GM23338 (cell line): ENCODE measurements at regions not wholly inside any gene's neighbourhood (a gene's known extent, or its start where the extent isn't known, plus 50 kb on each side); places are given as distances from the start of the nearest gene placed in this dataset.

Experiments
- ATAC-seq: fragments of 200-7000 bp; cut with Tn5 transposase; 3 replicates; pipeline ENCODE4 v1.9.1; 2020
- DNase-seq: peaks from one replicate; pipeline ENCODE4 v3.0.0-alpha.2; 2015; ENCODE audit warnings: low spot score
- H2AFZ ChIP-seq: fragments of 200-600 bp; sonication (generic); 2 replicates; pipeline ENCODE4 v1.8.0; 2016; ENCODE audit warnings: antibody characterized with exemption, mild to moderate bottlenecking, moderate library complexity
- H3F3A ChIP-seq: fragments of 200-600 bp; sonication (generic); replicated peaks from 2 replicates; pipeline ENCODE4 v1.8.0; 2017; ENCODE audit warnings: antibody characterized with exemption, mixed run types, low read depth
- H3K27ac ChIP-seq: fragments of 200-600 bp; sonication (generic); 2 replicates; pipeline ENCODE4 v1.6.1; 2016; ENCODE audit warnings: low read depth
- H3K27me3 ChIP-seq: fragments of 200-600 bp; sonication (generic); 2 replicates; pipeline ENCODE4 v1.8.0; 2016; ENCODE audit warnings: mild to moderate bottlenecking, mixed run types, moderate library complexity; ENCODE audit not compliant: insufficient read depth
- H3K36me3 ChIP-seq: fragments of 200-600 bp; sonication (generic); 2 replicates; pipeline ENCODE4 v1.8.0; 2016; ENCODE audit warnings: mild to moderate bottlenecking; ENCODE audit not compliant: insufficient read depth
- H3K4me1 ChIP-seq: fragments of 200-600 bp; sonication (generic); 2 replicates; pipeline ENCODE4 v1.8.0; 2016; ENCODE audit warnings: mild to moderate bottlenecking, moderate library complexity; ENCODE audit not compliant: insufficient read depth
- H3K4me2 ChIP-seq: fragments of 200-600 bp; sonication (generic); 2 replicates; pipeline ENCODE4 v1.7.1; 2017; ENCODE audit warnings: mixed run types
- H3K4me3 ChIP-seq: fragments of 200-600 bp; sonication (generic); 2 replicates; pipeline ENCODE4 v1.6.1; 2016; ENCODE audit warnings: mixed run types
- H3K79me2 ChIP-seq: fragments of 200-600 bp; sonication (generic); replicated peaks from 2 replicates; pipeline ENCODE4 v1.8.0; 2017; ENCODE audit warnings: mild to moderate bottlenecking; ENCODE audit not compliant: insufficient read depth
- H3K9me2 ChIP-seq: fragments of 200-600 bp; sonication (generic); 2 replicates; pipeline ENCODE4 v1.8.0; 2017; ENCODE audit not compliant: insufficient read depth
- H4K20me1 ChIP-seq: fragments of 200-600 bp; sonication (generic); replicated peaks from 2 replicates; pipeline ENCODE4 v1.8.0; 2017; ENCODE audit warnings: mild to moderate bottlenecking; ENCODE audit not compliant: insufficient read depth
- H3K27ac Mint-ChIP-seq: 2 replicates; pipeline ENCODE4 v1.8.0; 2020; ENCODE audit warnings: inconsistent platforms, mild to moderate bottlenecking, moderate library complexity, mixed read lengths
- H3K27me3 Mint-ChIP-seq: 3 replicates; pipeline ENCODE4 v1.8.0; 2022; ENCODE audit warnings: low read depth, mild to moderate bottlenecking, moderate library complexity, mixed read lengths, inconsistent platforms; ENCODE audit not compliant: insufficient read depth, poor library complexity
- H3K36me3 Mint-ChIP-seq: 3 replicates; pipeline ENCODE4 v1.8.0; 2021; ENCODE audit warnings: low read depth, mild to moderate bottlenecking, inconsistent platforms, moderate library complexity, mixed read lengths
- H3K4me1 Mint-ChIP-seq: 3 replicates; pipeline ENCODE4 v1.8.0; 2020; ENCODE audit warnings: mild to moderate bottlenecking, inconsistent platforms, mixed read lengths
- H3K4me3 Mint-ChIP-seq: 3 replicates; pipeline ENCODE4 v1.8.0; 2021; ENCODE audit warnings: moderate library complexity, mild to moderate bottlenecking, inconsistent platforms, mixed read lengths
- H3K9me3 Mint-ChIP-seq: 3 replicates; pipeline ENCODE4 v1.8.0; 2020; ENCODE audit warnings: moderate library complexity, mild to moderate bottlenecking, inconsistent platforms, mixed read lengths
- CTCF ChIP-seq, 2 experiments: fragments of 200-600 bp in 1 of 2; sonication (generic) in 1 of 2; conservative IDR thresholded peaks; 2 replicates each; pipeline versions ENCODE4 v1.5.1 to v1.6.1; 2016 to 2017; ENCODE audit warnings: antibody characterized with exemption in 2 of 2, low read depth in 2 of 2, mild to moderate bottlenecking in 2 of 2, moderate library complexity in 1 of 2
- EZH2 ChIP-seq: fragments of 200-600 bp; sonication (generic); IDR thresholded peaks from one replicate; pipeline ENCODE4 v1.8.0; 2017; ENCODE audit warnings: antibody characterized with exemption, mild to moderate bottlenecking, low read depth; ENCODE audit not compliant: unreplicated experiment
- EZH2phosphoT487 ChIP-seq: fragments of 200-600 bp; sonication (generic); IDR thresholded peaks from one replicate; pipeline ENCODE4 v1.8.1; 2018; ENCODE audit warnings: antibody characterized with exemption; ENCODE audit not compliant: unreplicated experiment
- JUNB ChIP-seq: IDR thresholded peaks from one replicate; pipeline ENCODE4 v1.6.1; 2016; ENCODE audit warnings: antibody characterized with exemption; ENCODE audit not compliant: unreplicated experiment
- NANOG ChIP-seq: IDR thresholded peaks from 2 replicates; pipeline ENCODE4 v1.6.1; 2016; ENCODE audit warnings: antibody characterized with exemption, borderline replicate concordance
- POLR2AphosphoS5 ChIP-seq: IDR thresholded peaks from 2 replicates; pipeline ENCODE4 v1.6.1; 2016; ENCODE audit warnings: antibody characterized with exemption, low read depth
- REST ChIP-seq: IDR thresholded peaks from one replicate; pipeline ENCODE4 v1.6.1; 2018; ENCODE audit warnings: antibody characterized with exemption; ENCODE audit not compliant: unreplicated experiment
- STAT1 ChIP-seq: IDR thresholded peaks from one replicate; pipeline ENCODE4 v1.6.1; 2016; ENCODE audit warnings: antibody characterized with exemption; ENCODE audit not compliant: unreplicated experiment
- ZNF114 ChIP-seq: fragments of 250-450 bp; sonication (Bioruptor Pico); IDR thresholded peaks from 2 replicates; pipeline ENCODE4 v1.5.0; 2020; ENCODE audit warnings: mild to moderate bottlenecking, moderate library complexity
- ZNF331 ChIP-seq: fragments of 250-450 bp; sonication (Bioruptor Pico); IDR thresholded peaks from 2 replicates; pipeline ENCODE4 v1.5.0; 2020; ENCODE audit warnings: low read depth, mild to moderate bottlenecking, moderate library complexity

- TF ChIP-seq REST: no peak
- TF ChIP-seq EZH2: no peak
- TF ChIP-seq ZNF331 (CRISPR knock-in tag): no peak
- no peak for TF ChIP-seq POLR2AphosphoS5
- no peak for TF ChIP-seq CTCF (conservative IDR thresholded peaks at IDR 0.05; ENCODE audit: low read depth in 2 of 2)
- no peak for TF ChIP-seq NANOG
- TF ChIP-seq EZH2phosphoT487: no peak
Measured at GRCh38 chr7:136803028-136803427, 65.4 kb upstream of the CHRM2 start (continued).

GRCh38 chr7:136783934-136784333 is 84.5 kb upstream of the CHRM2 start:
- H3K4me3 Mint-ChIP-seq: no peak overlapping the region
- no peak for TF ChIP-seq STAT1
- no peak for TF ChIP-seq JUNB
- TF ChIP-seq CTCF (conservative IDR thresholded peaks at IDR 0.05; ENCODE audit: low read depth in 2 of 2): no peak
- no peak for TF ChIP-seq ZNF114 (CRISPR knock-in tag)
- no peak for TF ChIP-seq EZH2phosphoT487
- ATAC-seq (no peak), DNase-seq (no peak)
- H3K27me3 Mint-ChIP-seq: no peaks in the 10 kb centered on the region
- Histone ChIP-seq H3K4me2 (no peak overlapping the region), H3K79me2 (no peaks in the 10 kb centered on the region), H3K27me3 (no peaks in the 10 kb centered on the region), H3K9me2 (no peaks in the 10 kb centered on the region), H2AFZ (no peak overlapping the region), H3K4me1 (no peaks in the 10 kb centered on the region), H3K27ac (no peak overlapping the region), H4K20me1 (no peaks in the 10 kb centered on the region), H3F3A (no peaks in the 10 kb centered on the region), H3K36me3 (no peaks in the 10 kb centered on the region), H3K4me3 (no peak overlapping the region)
- no peaks in the 10 kb centered on the region for H3K4me1 Mint-ChIP-seq
- H3K27ac Mint-ChIP-seq: no peak overlapping the region
- peaks cover 4% of the 10 kb centered on the region; the same call in 2 of the 3 replicates for H3K9me3 Mint-ChIP-seq
- peaks cover 7% of the 10 kb centered on the region; the same call in 1 of the 3 replicates for H3K36me3 Mint-ChIP-seq
